DND-41 (cell line): ENCODE measurements at regions not wholly inside any gene's neighbourhood (a gene's known extent, or its start where the extent isn't known, plus 50 kb on each side); places are given as distances from the start of the nearest gene placed in this dataset.
A peak's percentile ranks its signal among the peaks of the same experiment; 100 is the strongest.

ENCODE experiments used
- ATAC-seq: fragments of 200-7000 bp; cut with Tn5 transposase; 3 replicates; pipeline ENCODE4 v1.9.1; 2021; ENCODE audit warnings: low read depth; ENCODE audit not compliant: insufficient read depth
- DNase-seq: peaks from one replicate; pipeline ENCODE4 v3.0.0-alpha.2; 2020
- H2AFZ ChIP-seq: 2 replicates; pipeline ENCODE4 v1.6.0; 2012; ENCODE audit warnings: low read depth, low read length
- H3K27ac ChIP-seq: 2 replicates; pipeline ENCODE4 v1.5.1; 2012; ENCODE audit warnings: low read length, inconsistent platforms
- H3K27me3 ChIP-seq: fragments of 200-600 bp; sonication (generic); 2 replicates; pipeline ENCODE4 v1.6.0; 2012; ENCODE audit warnings: low read length, mild to moderate bottlenecking, inconsistent platforms; ENCODE audit not compliant: insufficient read depth, poor library complexity
- H3K36me3 ChIP-seq: 2 replicates; pipeline ENCODE4 v1.5.1; 2012; ENCODE audit warnings: low read length, inconsistent platforms; ENCODE audit not compliant: insufficient read depth
- H3K4me1 ChIP-seq: 2 replicates; pipeline ENCODE4 v1.5.1; 2012; ENCODE audit warnings: mild to moderate bottlenecking, low read length; ENCODE audit not compliant: insufficient read depth
- H3K4me2 ChIP-seq: 2 replicates; pipeline ENCODE4 v1.6.0; 2012; ENCODE audit warnings: mild to moderate bottlenecking, moderate library complexity, low read length, inconsistent platforms; ENCODE audit not compliant: insufficient read depth
- H3K4me3 ChIP-seq, 2 experiments: fragments of 200-600 bp in 1 of 2; shearing (Covaris generic) in 1 of 2; 2 replicates each; pipeline ENCODE4 v1.5.1; 2012 to 2016; ENCODE audit warnings: inconsistent platforms in 2 of 2, low read length in 2 of 2, mild to moderate bottlenecking in 2 of 2, low read depth in 1 of 2, moderate library complexity in 1 of 2
- H3K79me2 ChIP-seq: 2 replicates; pipeline ENCODE4 v1.6.0; 2012; ENCODE audit warnings: low read length, inconsistent platforms; ENCODE audit not compliant: insufficient read depth
- H3K9ac ChIP-seq: 2 replicates; pipeline ENCODE4 v1.6.0; 2012; ENCODE audit warnings: low read depth, mild to moderate bottlenecking, inconsistent platforms, low read length, moderate library complexity
- H3K9me3 ChIP-seq: 2 replicates; pipeline ENCODE4 v1.5.1; 2012; ENCODE audit warnings: low read length, moderate library complexity, mild to moderate bottlenecking, inconsistent platforms; ENCODE audit not compliant: insufficient read depth, severe bottlenecking
- H4K20me1 ChIP-seq: 2 replicates; pipeline ENCODE4 v1.6.0; 2012; ENCODE audit warnings: low read length; ENCODE audit not compliant: insufficient read depth
- EZH2 ChIP-seq: IDR thresholded peaks from 3 replicates; pipeline ENCODE4 v1.6.1; 2012; ENCODE audit warnings: borderline replicate concordance, low read depth, mild to moderate bottlenecking, moderate library complexity, low read length, inconsistent platforms; ENCODE audit not compliant: severe bottlenecking
- TF ChIP-seq, protein P1 (sequence below): IDR thresholded peaks from 2 replicates; pipeline ENCODE4 v1.5.1; 2012; ENCODE audit warnings: borderline replicate concordance, low read length, moderate library complexity, mild to moderate bottlenecking; ENCODE audit not compliant: poor library complexity, severe bottlenecking; ENCODE audit errors: extremely low read depth

- Histone ChIP-seq H3K27ac (no peak overlapping the region), H3K4me1 (peaks cover 30% of the 10 kb centered on the region), H3K36me3 (no peaks in the 10 kb centered on the region), H2AFZ (no peak overlapping the region), H4K20me1 (no peaks in the 10 kb centered on the region), H3K9ac (no peak overlapping the region), H3K4me3 (no peak overlapping the region), H3K79me2 (no peaks in the 10 kb centered on the region), H3K4me2 (no peak overlapping the region), H3K9me3 (no peaks in the 10 kb centered on the region), H3K27me3 (no peaks in the 10 kb centered on the region)
- no peak for DNase-seq
- TF ChIP-seq, protein P1, sequence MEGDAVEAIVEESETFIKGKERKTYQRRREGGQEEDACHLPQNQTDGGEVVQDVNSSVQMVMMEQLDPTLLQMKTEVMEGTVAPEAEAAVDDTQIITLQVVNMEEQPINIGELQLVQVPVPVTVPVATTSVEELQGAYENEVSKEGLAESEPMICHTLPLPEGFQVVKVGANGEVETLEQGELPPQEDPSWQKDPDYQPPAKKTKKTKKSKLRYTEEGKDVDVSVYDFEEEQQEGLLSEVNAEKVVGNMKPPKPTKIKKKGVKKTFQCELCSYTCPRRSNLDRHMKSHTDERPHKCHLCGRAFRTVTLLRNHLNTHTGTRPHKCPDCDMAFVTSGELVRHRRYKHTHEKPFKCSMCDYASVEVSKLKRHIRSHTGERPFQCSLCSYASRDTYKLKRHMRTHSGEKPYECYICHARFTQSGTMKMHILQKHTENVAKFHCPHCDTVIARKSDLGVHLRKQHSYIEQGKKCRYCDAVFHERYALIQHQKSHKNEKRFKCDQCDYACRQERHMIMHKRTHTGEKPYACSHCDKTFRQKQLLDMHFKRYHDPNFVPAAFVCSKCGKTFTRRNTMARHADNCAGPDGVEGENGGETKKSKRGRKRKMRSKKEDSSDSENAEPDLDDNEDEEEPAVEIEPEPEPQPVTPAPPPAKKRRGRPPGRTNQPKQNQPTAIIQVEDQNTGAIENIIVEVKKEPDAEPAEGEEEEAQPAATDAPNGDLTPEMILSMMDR, result no peak
- TF ChIP-seq EZH2, result no peak
- no peak for ATAC-seq
These were observed 91.5 kb upstream of the MEF2A start for GRCh38 chr15:99473981-99474906.

GRCh38 chr15:99474909-99475753, 90.7 kb upstream of the MEF2A start:
- H2AFZ ChIP-seq, result no peak overlapping the region
- no peaks in the 10 kb centered on the region for H3K27me3 ChIP-seq
- no peak overlapping the region for H3K4me3 ChIP-seq
- no peak overlapping the region for H3K9ac ChIP-seq
- peaks cover 30% of the 10 kb centered on the region for H3K4me1 ChIP-seq
- no peak for TF ChIP-seq EZH2
- TF ChIP-seq, protein P1, result no peak
- H3K79me2 ChIP-seq, result no peaks in the 10 kb centered on the region
- DNase-seq, result no peak
- no peak for ATAC-seq
- H3K9me3 ChIP-seq, result no peaks in the 10 kb centered on the region
- H4K20me1 ChIP-seq, result no peaks in the 10 kb centered on the region
- H3K4me2 ChIP-seq, result no peak overlapping the region
- peak overlapping the region; percentile 22; the same call in 1 of the 2 replicates for H3K27ac ChIP-seq
- H3K36me3 ChIP-seq, result no peaks in the 10 kb centered on the region

GRCh38 chr15:99475754-99476412, 89.9 kb upstream of the MEF2A start:
- no peak for ATAC-seq

More at GRCh38 chr15:99475754-99476412, 89.9 kb upstream of the MEF2A start:
- peaks cover 30% of the 10 kb centered on the region for H3K4me1 ChIP-seq
- H2AFZ ChIP-seq, result no peak overlapping the region
- H3K27me3 ChIP-seq, result no peaks in the 10 kb centered on the region
- no peaks in the 10 kb centered on the region for H4K20me1 ChIP-seq
- peak overlapping the region; percentile 42; the same call in 1 of the 2 replicates for H3K9ac ChIP-seq
- H3K4me2 ChIP-seq, result no peak overlapping the region
- DNase-seq, result no peak
- peak overlapping the region; percentile 94 for H3K27ac ChIP-seq
- no peak overlapping the region for H3K4me3 ChIP-seq
- no peaks in the 10 kb centered on the region for H3K36me3 ChIP-seq
- H3K9me3 ChIP-seq, result no peaks in the 10 kb centered on the region
- TF ChIP-seq, protein P1, result no peak
- TF ChIP-seq EZH2, result no peak
- H3K79me2 ChIP-seq, result no peaks in the 10 kb centered on the region
